Lower leg skin (tissue), 4 donors: ENCODE measurements at regions not wholly inside any gene's neighbourhood (a gene's known extent, or its start where the extent isn't known, plus 50 kb on each side); places are given as distances from the start of the nearest gene placed in this dataset.

Source experiments
- DNase-seq, 2 donors: peaks; one replicate each; pipeline ENCODE4 v3.0.0-alpha.2; 2019; ENCODE audit warnings: low spot score in 2 of 2
- H3K4me3 ChIP-seq: fragments of 200-600 bp; sonication (generic); 2 replicates; pipeline ENCODE4 v1.5.1; 2017; ENCODE audit warnings: mild to moderate bottlenecking, low read depth; ENCODE audit not compliant: poor library complexity, severe bottlenecking
- CTCF ChIP-seq, 3 donors: fragments of 450-650 bp; IDR thresholded peaks; one replicate each; pipeline ENCODE4 v1.5.1; 2016; ENCODE audit warnings: antibody characterized with exemption in 3 of 3, mild to moderate bottlenecking in 3 of 3, moderate library complexity in 2 of 3
- POLR2A ChIP-seq, 2 donors: fragments of 450-650 bp; IDR thresholded peaks; one replicate each; pipeline ENCODE4 v1.6.1; 2016 to 2017; ENCODE audit warnings: antibody characterized with exemption in 2 of 2, mild to moderate bottlenecking in 1 of 2, moderate library complexity in 1 of 2
- WGBS, 2 donors: methylation state at CpG; one replicate each; pipeline ENCODE4 v1.1.5; 2018; 5-methylcytosine and 5-hydroxymethylcytosine counted together
- intact Hi-C: fragments of 100-400 bp; cut with DNase I; formaldehyde crosslinking; loops from one replicate; pipeline ENCODE4 v1.15.0; 2023; ENCODE audit warnings: low total_unique reads

DNA sequence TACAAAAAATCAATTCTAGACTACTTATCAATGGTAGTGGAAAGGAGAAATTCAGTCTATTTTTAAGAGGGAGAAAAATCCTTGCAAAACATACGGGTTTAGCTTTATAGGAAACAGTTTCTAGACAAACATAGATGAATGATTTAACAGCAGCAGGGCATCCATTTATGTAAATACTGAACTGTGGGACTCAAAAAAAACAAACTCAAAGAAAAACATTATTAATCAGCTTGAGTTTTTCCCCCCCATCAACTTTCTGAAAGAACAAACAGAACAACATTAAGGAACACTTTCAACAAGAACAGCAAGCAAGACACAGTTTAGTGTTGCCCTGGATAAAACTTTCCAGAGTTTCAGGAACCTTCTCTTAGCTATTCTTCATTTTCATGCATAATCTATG, 147.3 kb upstream of the KCNK2 start:
- no peak for TF ChIP-seq POLR2A (IDR thresholded peaks at IDR 0.05)
- TF ChIP-seq CTCF (IDR thresholded peaks at IDR 0.05), result no peak
- WGBS, 2 donors, result 52 to 73% methylated on average over 1 of the region's 1 CpG
- intact Hi-C loops, result no loop called here
- H3K4me3 ChIP-seq, result no peak overlapping the region
- no peak for DNase-seq

DNA sequence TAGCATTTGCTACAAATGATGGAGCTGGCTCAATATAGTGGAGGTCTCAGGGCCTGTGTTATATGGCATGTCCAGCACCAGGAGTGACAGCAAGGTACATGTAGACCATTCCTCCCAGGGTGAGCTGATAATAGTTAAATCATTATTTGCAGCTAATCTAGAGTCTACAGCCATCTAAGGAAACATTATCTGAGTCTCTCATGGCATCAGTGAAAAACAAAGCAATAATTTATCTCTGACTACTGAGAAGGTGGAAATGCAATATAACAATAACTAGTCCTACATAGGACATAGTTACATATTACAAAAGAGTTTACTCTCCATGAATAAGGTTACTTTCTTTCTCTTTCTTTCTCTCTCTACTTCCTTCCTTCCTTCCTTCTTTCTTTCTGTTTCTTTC, 143.4 kb upstream of the KCNK2 start:
- DNase-seq, result no peak

GRCh38 chr1:214941061-214941460, 141.5 kb upstream of the KCNK2 start:
- DNase-seq, result no peak
- TF ChIP-seq CTCF (IDR thresholded peaks at IDR 0.05) (no peak), POLR2A (IDR thresholded peaks at IDR 0.05) (no peak)
- H3K4me3 ChIP-seq, result no peak overlapping the region

More for the DNA sequence above, 143.4 kb upstream of the KCNK2 start:
- no peak overlapping the region for H3K4me3 ChIP-seq
- intact Hi-C loops, result no loop called here
- TF ChIP-seq CTCF (IDR thresholded peaks at IDR 0.05) (no peak), POLR2A (IDR thresholded peaks at IDR 0.05) (no peak)

GRCh38 chr1:214943054-214943453, 139.5 kb upstream of the KCNK2 start:
- no peak for DNase-seq
- 75 to 78% methylated on average over 3 of the region's 3 CpGs for WGBS, 2 donors
- no peak overlapping the region for H3K4me3 ChIP-seq

More at GRCh38 chr1:214941061-214941460, 141.5 kb upstream of the KCNK2 start:
- intact Hi-C loops, result no loop called here

DNA sequence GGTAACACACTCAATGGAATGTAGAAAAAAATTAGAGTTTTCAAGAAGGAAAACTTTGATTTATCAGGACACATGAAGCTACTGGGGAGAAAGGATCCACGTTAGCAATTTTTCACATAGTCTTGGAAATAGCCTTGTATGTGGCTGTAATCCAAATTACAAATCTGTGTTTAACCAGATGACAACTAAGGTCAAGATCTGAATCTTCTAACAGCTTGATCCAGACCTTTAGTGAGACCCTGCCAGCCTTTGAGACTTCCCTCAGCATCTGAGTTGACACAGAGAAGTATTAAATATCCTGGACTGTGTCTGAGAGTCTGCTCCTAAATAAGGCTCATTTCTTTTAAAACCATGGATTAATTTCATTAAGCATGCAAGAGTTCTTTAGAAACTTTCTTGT, 135.9 kb upstream of the KCNK2 start:
- no peak for TF ChIP-seq CTCF (IDR thresholded peaks at IDR 0.05)
- TF ChIP-seq POLR2A (IDR thresholded peaks at IDR 0.05), result no peak
- intact Hi-C loops, result no loop called here
- 28 to 52% methylated on average over 1 of the region's 1 CpG for WGBS, 2 donors
- no peak for DNase-seq
- H3K4me3 ChIP-seq, result no peak overlapping the region

More at GRCh38 chr1:214943054-214943453, 139.5 kb upstream of the KCNK2 start:
- intact Hi-C loops, result no loop called here
- TF ChIP-seq CTCF (IDR thresholded peaks at IDR 0.05), result no peak

GRCh38 chr1:214952648-214953047, 129.9 kb upstream of the KCNK2 start:
- 77 to 85% methylated on average over 7 of the region's 7 CpGs for WGBS, 2 donors
- H3K4me3 ChIP-seq, result no peak overlapping the region
- TF ChIP-seq POLR2A (IDR thresholded peaks at IDR 0.05) (no peak), CTCF (IDR thresholded peaks at IDR 0.05) (no peak)
- DNase-seq, result no peak
- intact Hi-C loops, result no loop called here
